Skin of body (tissue), 1 donor: ENCODE measurements at regions not wholly inside any gene's neighbourhood (a gene's known extent, or its start where the extent isn't known, plus 50 kb on each side); places are given as distances from the start of the nearest gene placed in this dataset.

Source experiments
- DNase-seq: peaks from one replicate; lab custom pipeline; 2025; lab: John Stamatoyannopoulos, UW

- peak; percentile 53 for DNase-seq
Observed at GRCh38 chr14:95442633-95443021, 73.8 kb downstream of the SYNE3 start.

GRCh38 chr14:95442016-95442632, 74.3 kb downstream of the SYNE3 start:
- no peak for DNase-seq

- DNase-seq, result no peak
Observed at GRCh38 chr14:95440951-95441350, 75.5 kb downstream of the SYNE3 start.

GRCh38 chr14:95440496-95440895, 76.0 kb downstream of the SYNE3 start:
- DNase-seq, result no peak

- DNase-seq, result no peak
Observed at GRCh38 chr14:95439881-95440280, 76.6 kb downstream of the SYNE3 start.

GRCh38 chr14:95437715-95438114, 78.7 kb downstream of the SYNE3 start:
- no peak for DNase-seq

GRCh38 chr14:95436354-95436753, 80.1 kb downstream of the SYNE3 start:
- no peak for DNase-seq

- DNase-seq, result no peak
Observed at GRCh38 chr14:95434121-95434520, 82.3 kb downstream of the SYNE3 start.

- DNase-seq, result no peak
Observed at GRCh38 chr14:95433094-95433478, 83.4 kb downstream of the SYNE3 start.

GRCh38 chr14:95432144-95433093, 84.0 kb downstream of the SYNE3 start:
- peak; percentile 21 for DNase-seq

- DNase-seq, result peak; percentile 17
Observed at GRCh38 chr14:95431199-95432143, 85.0 kb downstream of the SYNE3 start.

GRCh38 chr14:95428557-95428956, 87.9 kb downstream of the SYNE3 start:
- no peak for DNase-seq

GRCh38 chr14:95426116-95426475, 90.4 kb downstream of the SYNE3 start:
- DNase-seq, result no peak

- DNase-seq, result no peak
Observed at GRCh38 chr14:95425369-95426115, 90.9 kb downstream of the SYNE3 start.

- no peak for DNase-seq
Observed at GRCh38 chr14:95424529-95424928, 91.9 kb downstream of the SYNE3 start.

GRCh38 chr14:95421741-95422140, 94.7 kb downstream of the SYNE3 start:
- no peak for DNase-seq

GRCh38 chr14:95420060-95420459, 96.4 kb downstream of the SYNE3 start:
- DNase-seq, result no peak

- DNase-seq, result no peak
Observed at GRCh38 chr14:95419569-95419968, 96.9 kb downstream of the SYNE3 start.

GRCh38 chr14:95418858-95419257, 97.6 kb downstream of the SYNE3 start:
- no peak for DNase-seq

- no peak for DNase-seq
Observed at GRCh38 chr14:95417492-95417891, 97.8 kb upstream of the CLMN start.

GRCh38 chr14:95415993-95416392, 96.3 kb upstream of the CLMN start:
- no peak for DNase-seq
